ENCODE measurements at regions not wholly inside any gene's neighbourhood (a gene's known extent, or its start where the extent isn't known, plus 50 kb on each side); places are given as distances from the start of the nearest gene placed in this dataset.
"Not testable (repeated sequence)": the region's sequence is repeated elsewhere in the genome, so short reads cannot be mapped to it uniquely, and the experiment has no call there.

- not testable (repeated sequence) for DNase-seq (ENCODE audit: low spot score)
Measured at GRCh38 chr14:30072454-30072853, 144.8 kb upstream of the PRKD1 start.

GRCh38 chr14:30077946-30078345, 150.3 kb upstream of the PRKD1 start:
- DNase-seq (ENCODE audit: low spot score), result no peak

- no peak for DNase-seq (ENCODE audit: low spot score)
Measured at GRCh38 chr14:30078811-30079402, 151.3 kb upstream of the PRKD1 start.

GRCh38 chr14:30082486-30082885, 154.8 kb upstream of the PRKD1 start:
- no peak for DNase-seq (ENCODE audit: low spot score)

- DNase-seq (ENCODE audit: low spot score), result no peak
Measured at GRCh38 chr14:30084811-30085210, 157.2 kb upstream of the PRKD1 start.

GRCh38 chr14:30085943-30086342, 158.3 kb upstream of the PRKD1 start:
- DNase-seq (ENCODE audit: low spot score), result no peak

GRCh38 chr14:30088620-30089019, 161.0 kb upstream of the PRKD1 start:
- no peak for DNase-seq (ENCODE audit: low spot score)

GRCh38 chr14:30108975-30109700, 181.5 kb upstream of the PRKD1 start:
- no peak for DNase-seq (ENCODE audit: low spot score)

- no peak for DNase-seq (ENCODE audit: low spot score)
Measured at GRCh38 chr14:30114051-30114450, 186.4 kb upstream of the PRKD1 start.

- no peak for DNase-seq (ENCODE audit: low spot score)
Measured at GRCh38 chr14:30115756-30116155, 188.1 kb upstream of the PRKD1 start.

- no peak for DNase-seq (ENCODE audit: low spot score)
Measured at GRCh38 chr14:30118992-30119640, 191.5 kb upstream of the PRKD1 start.

- no peak for DNase-seq (ENCODE audit: low spot score)
Measured at GRCh38 chr14:30125322-30125979, 197.8 kb upstream of the PRKD1 start.

- no peak for DNase-seq (ENCODE audit: low spot score)
Measured at GRCh38 chr14:30129807-30130206, 202.2 kb upstream of the PRKD1 start.

GRCh38 chr14:30131581-30132097, 204.0 kb upstream of the PRKD1 start:
- DNase-seq (ENCODE audit: low spot score), result no peak

GRCh38 chr14:30132196-30132595, 204.5 kb upstream of the PRKD1 start:
- DNase-seq (ENCODE audit: low spot score), result no peak

GRCh38 chr14:30134936-30135335, 207.3 kb upstream of the PRKD1 start:
- no peak for DNase-seq (ENCODE audit: low spot score)

GRCh38 chr14:30138567-30138966, 210.9 kb upstream of the PRKD1 start:
- no peak for DNase-seq (ENCODE audit: low spot score)

- no peak for DNase-seq (ENCODE audit: low spot score)
Measured at GRCh38 chr14:30142216-30142615, 214.6 kb upstream of the PRKD1 start.

- DNase-seq (ENCODE audit: low spot score), result no peak
Measured at GRCh38 chr14:30143627-30144026, 216.0 kb upstream of the PRKD1 start.

GRCh38 chr14:30153717-30154116, 226.1 kb upstream of the PRKD1 start:
- no peak for DNase-seq (ENCODE audit: low spot score)

- no peak for DNase-seq (ENCODE audit: low spot score)
Measured at GRCh38 chr14:30156571-30156970, 228.9 kb upstream of the PRKD1 start.

GRCh38 chr14:30158299-30158698, 230.7 kb upstream of the PRKD1 start:
- DNase-seq (ENCODE audit: low spot score), result no peak

- no peak for DNase-seq (ENCODE audit: low spot score)
Measured at GRCh38 chr14:30159374-30159773, 231.7 kb upstream of the PRKD1 start.

Measured in CD4-positive, alpha-beta T cell treated with Interleukin-15 for 4 hours (primary cell).